Activated CD8-positive, alpha-beta T cell treated with anti-CD3 and anti-CD28 coated beads for 36 hours (primary cell): ENCODE measurements at regions not wholly inside any gene's neighbourhood (a gene's known extent, or its start where the extent isn't known, plus 50 kb on each side); places are given as distances from the start of the nearest gene placed in this dataset.

ENCODE experiments used
- ATAC-seq: fragments of 200-7000 bp; cut with Tn5 transposase; one replicate; pipeline ENCODE4 v1.10.0; 2021; ENCODE audit warnings: mild to moderate bottlenecking, moderate library complexity
- CTCF ChIA-PET: fragments of 350-600 bp; sonication (Branson Sonifier 250); formaldehyde crosslinking; loops from one replicate; lab custom pipeline; 2021; ENCODE audit warnings: antibody characterized with exemption; lab: Charles Lee
- POLR2A ChIA-PET: fragments of 350-600 bp; sonication (Branson Sonifier 250); formaldehyde crosslinking; loops from one replicate; lab custom pipeline; 2021; ENCODE audit warnings: antibody characterized with exemption; lab: Charles Lee
- DNase-seq: peaks from one replicate; pipeline ENCODE4 v3.0.0-alpha.2; 2020
- H3K27ac Mint-ChIP-seq: one replicate; pipeline ENCODE4 v1.8.0; 2021; ENCODE audit warnings: mild to moderate bottlenecking, mixed read lengths
- H3K27me3 Mint-ChIP-seq: one replicate; pipeline ENCODE4 v1.8.0; 2021; ENCODE audit warnings: mixed read lengths
- H3K36me3 Mint-ChIP-seq: one replicate; pipeline ENCODE4 v1.8.0; 2021; ENCODE audit warnings: low read depth, mixed read lengths
- H3K4me1 Mint-ChIP-seq: one replicate; pipeline ENCODE4 v1.8.0; 2021; ENCODE audit warnings: low read depth, mixed read lengths
- H3K4me3 Mint-ChIP-seq: one replicate; pipeline ENCODE4 v1.8.0; 2021; ENCODE audit warnings: mild to moderate bottlenecking, moderate library complexity, mixed read lengths
- H3K9me3 Mint-ChIP-seq: one replicate; pipeline ENCODE4 v1.8.0; 2021; ENCODE audit warnings: mixed read lengths
- CTCF ChIP-seq: fragments of 200-600 bp; IDR thresholded peaks from one replicate; pipeline ENCODE4 v1.8.0; 2022; ENCODE audit warnings: antibody characterized with exemption, mild to moderate bottlenecking
- intact Hi-C: fragments of 100-400 bp; cut with micrococcal nuclease; formaldehyde crosslinking; loops from one replicate; pipeline ENCODE4 v1.10.0; 2022

- ATAC-seq = no peak
- Mint-ChIP-seq H3K27ac (no peak overlapping the region), H3K36me3 (peaks cover 23% of the 10 kb centered on the region), H3K27me3 (no peaks in the 10 kb centered on the region), H3K4me3 (no peak overlapping the region), H3K4me1 (no peaks in the 10 kb centered on the region), H3K9me3 (peaks cover 4% of the 10 kb centered on the region)
- intact Hi-C loops = no loop called here
- CTCF ChIA-PET = no interaction called here
- DNase-seq = no peak
- POLR2A ChIA-PET = no interaction called here
- TF ChIP-seq CTCF = no peak
These were observed 226.5 kb upstream of the POU5F2 start for GRCh38 chr5:93967923-93968322.

DNA sequence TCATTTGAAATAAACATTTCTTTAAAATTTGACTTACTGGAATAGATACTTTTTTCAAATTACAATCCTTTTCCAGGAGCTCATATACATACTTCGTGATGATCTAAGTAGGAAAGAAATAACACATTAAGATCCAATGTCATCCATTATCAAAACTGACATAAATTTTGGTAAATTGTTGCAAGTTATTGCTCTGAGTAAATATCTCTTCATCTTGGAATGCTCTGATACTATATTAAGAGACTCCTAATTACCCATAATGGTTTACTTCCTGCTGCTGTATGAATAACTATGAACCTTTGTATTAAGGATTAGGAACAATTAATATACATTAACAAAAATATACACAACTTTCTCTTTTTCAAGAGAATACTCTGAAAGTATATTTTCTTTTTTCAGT lies 223.0 kb upstream of the POU5F2 start:
- ATAC-seq = no peak
- no peak overlapping the region for H3K27ac Mint-ChIP-seq
- ChIA-PET POLR2A (no interaction called here), CTCF (no interaction called here)
- no peak overlapping the region for H3K4me3 Mint-ChIP-seq
- H3K9me3 Mint-ChIP-seq = peaks cover 4% of the 10 kb centered on the region
- no peaks in the 10 kb centered on the region for H3K4me1 Mint-ChIP-seq
- H3K27me3 Mint-ChIP-seq = no peaks in the 10 kb centered on the region
- intact Hi-C loops = no loop called here
- DNase-seq = no peak
- TF ChIP-seq CTCF = no peak
- peaks cover 20% of the 10 kb centered on the region for H3K36me3 Mint-ChIP-seq

- ATAC-seq (no peak), DNase-seq (no peak)
- CTCF ChIA-PET = no interaction called here
- H3K9me3 Mint-ChIP-seq = no peaks in the 10 kb centered on the region
- POLR2A ChIA-PET = no interaction called here
- peaks cover 15% of the 10 kb centered on the region for H3K36me3 Mint-ChIP-seq
- intact Hi-C loops = no loop called here
- H3K27ac Mint-ChIP-seq = no peak overlapping the region
- H3K4me3 Mint-ChIP-seq = no peak overlapping the region
- no peaks in the 10 kb centered on the region for H3K27me3 Mint-ChIP-seq
- no peak for TF ChIP-seq CTCF
- no peaks in the 10 kb centered on the region for H3K4me1 Mint-ChIP-seq
These were observed 218.6 kb upstream of the POU5F2 start for GRCh38 chr5:93960042-93960441.

DNA sequence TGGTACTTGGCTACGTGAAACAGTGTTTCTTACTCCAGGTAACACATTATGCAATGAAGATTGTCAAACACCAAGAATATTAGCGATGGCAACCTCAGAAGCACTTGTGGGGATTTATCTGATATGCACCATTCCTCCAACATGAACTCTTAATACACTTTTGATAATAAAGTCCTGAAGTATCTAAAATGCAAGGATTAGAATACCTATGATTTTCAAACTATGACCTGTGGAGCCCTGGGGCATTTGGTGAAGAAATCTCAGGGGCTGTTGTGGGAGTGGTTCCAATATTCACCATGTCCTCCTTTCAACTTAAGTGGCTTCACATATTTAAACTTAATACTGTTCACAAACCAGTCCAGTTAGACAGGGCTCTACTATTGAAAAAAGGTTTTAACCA lies 214.6 kb upstream of the POU5F2 start:
- no peak overlapping the region for H3K4me3 Mint-ChIP-seq
- no peak for TF ChIP-seq CTCF
- intact Hi-C loops = no loop called here

DNA sequence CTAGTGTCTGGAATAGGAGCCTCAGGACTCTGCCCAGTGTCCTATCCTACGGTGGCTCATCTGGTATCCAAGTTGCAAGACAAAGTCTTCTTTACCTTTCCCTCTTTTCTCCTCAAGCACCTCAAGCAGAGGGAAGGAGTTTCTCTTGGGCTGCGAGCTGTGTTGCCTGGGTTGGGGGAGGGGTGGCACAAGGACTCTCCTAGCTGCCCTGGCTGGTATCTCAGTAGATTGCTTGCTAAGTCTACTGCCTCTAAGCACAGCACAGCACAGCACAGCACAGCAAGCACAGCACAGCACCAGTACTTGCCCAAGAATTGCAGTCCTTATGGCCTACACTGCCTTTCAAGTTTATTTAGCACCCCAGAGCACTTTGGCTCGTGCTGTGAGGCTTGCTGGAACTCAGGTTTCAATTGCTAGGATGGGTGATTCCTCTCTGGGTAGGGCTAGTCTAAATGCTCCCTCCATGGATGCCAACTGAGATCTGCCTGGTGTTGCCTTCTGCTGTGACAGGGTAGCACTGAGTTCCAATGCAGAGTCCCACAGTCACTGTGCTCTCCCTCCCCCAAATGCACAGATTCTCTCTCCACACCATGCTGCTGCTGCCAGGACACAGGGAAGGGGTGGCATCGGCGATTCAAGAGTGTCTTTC lies 213.1 kb upstream of the POU5F2 start:
- no peak overlapping the region for H3K27ac Mint-ChIP-seq
- intact Hi-C loops = no loop called here
- no peak for TF ChIP-seq CTCF
- ATAC-seq (no peak), DNase-seq (no peak)
- H3K4me1 Mint-ChIP-seq = no peaks in the 10 kb centered on the region
- H3K9me3 Mint-ChIP-seq = peaks cover 5% of the 10 kb centered on the region
- ChIA-PET CTCF (no interaction called here), POLR2A (no interaction called here)
- H3K27me3 Mint-ChIP-seq = no peaks in the 10 kb centered on the region
- no peak overlapping the region for H3K4me3 Mint-ChIP-seq
- peaks cover 34% of the 10 kb centered on the region for H3K36me3 Mint-ChIP-seq

More for the DNA sequence above, 214.6 kb upstream of the POU5F2 start:
- Mint-ChIP-seq H3K36me3 (peaks cover 32% of the 10 kb centered on the region), H3K27me3 (no peaks in the 10 kb centered on the region), H3K4me1 (no peaks in the 10 kb centered on the region), H3K9me3 (no peaks in the 10 kb centered on the region), H3K27ac (no peak overlapping the region)
- ChIA-PET CTCF (interaction anchor here (0.6 kb wide), 1 partner anchor 14 kb away, joined by 3 read pairs; no protein-coding TSS in a partner anchor), POLR2A (no interaction called here)
- DNase-seq (no peak), ATAC-seq (no peak)
